GM19351 (cell line): ENCODE measurements at regions not wholly inside any gene's neighbourhood (a gene's known extent, or its start where the extent isn't known, plus 50 kb on each side); places are given as distances from the start of the nearest gene placed in this dataset.
A peak's percentile ranks its signal among the peaks of the same experiment; 100 is the strongest.
"Not testable (repeated sequence)": the region's sequence is repeated elsewhere in the genome, so short reads cannot be mapped to it uniquely, and the experiment has no call there.

Source experiments
- ATAC-seq: cut with Tn5 transposase; IDR thresholded peaks from one replicate; pipeline ENCODE4 v1.9.1; 2021; ENCODE audit warnings: mild to moderate bottlenecking, moderate library complexity; ENCODE audit not compliant: unreplicated experiment

- ATAC-seq: no peak
Measured at GRCh38 chr6:97876711-97877110, 593.7 kb upstream of the MMS22L start.

GRCh38 chr6:97882755-97883154, 599.7 kb upstream of the MMS22L start:
- ATAC-seq: no peak

GRCh38 chr6:97885325-97885724, 602.3 kb upstream of the MMS22L start:
- no peak for ATAC-seq

DNA sequence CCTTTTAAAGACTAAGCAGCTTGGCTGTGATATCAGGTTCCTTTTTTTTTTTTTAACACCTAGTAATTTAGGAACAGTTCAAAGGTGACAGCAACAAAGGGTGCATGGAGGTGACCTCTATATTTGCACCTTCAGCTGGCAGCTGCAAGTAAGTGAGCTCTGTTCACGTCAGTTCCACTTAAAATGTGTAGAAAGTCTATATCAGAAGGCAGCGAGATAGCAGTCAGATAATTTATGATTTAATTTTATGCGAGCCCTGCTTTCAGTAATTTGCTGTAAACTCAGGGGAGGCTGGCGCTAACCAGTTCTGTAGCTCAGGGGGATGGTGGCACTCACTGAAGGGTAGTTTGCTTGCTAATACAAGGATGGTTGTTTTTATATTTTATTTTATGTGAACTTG, 602.8 kb upstream of the MMS22L start:
- ATAC-seq: no peak

DNA sequence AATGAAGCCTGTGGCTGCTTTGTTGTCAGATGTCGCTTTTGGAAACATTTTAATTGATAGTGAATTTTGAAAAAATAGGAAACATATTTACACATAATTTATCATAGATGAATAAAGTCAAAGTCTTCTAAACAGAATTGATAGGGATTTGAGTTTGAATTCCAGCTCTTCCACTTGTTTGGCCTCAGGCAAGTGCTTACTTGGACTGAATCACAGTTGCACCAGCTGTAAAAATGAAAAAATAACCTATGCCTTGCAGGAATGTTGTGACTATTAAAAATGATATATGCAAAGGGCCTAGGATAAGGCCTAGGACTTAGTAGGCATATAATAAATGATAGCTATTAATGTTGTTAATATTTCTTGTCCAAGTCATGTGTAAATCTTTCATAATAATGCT, 618.5 kb upstream of the MMS22L start:
- no peak for ATAC-seq

DNA sequence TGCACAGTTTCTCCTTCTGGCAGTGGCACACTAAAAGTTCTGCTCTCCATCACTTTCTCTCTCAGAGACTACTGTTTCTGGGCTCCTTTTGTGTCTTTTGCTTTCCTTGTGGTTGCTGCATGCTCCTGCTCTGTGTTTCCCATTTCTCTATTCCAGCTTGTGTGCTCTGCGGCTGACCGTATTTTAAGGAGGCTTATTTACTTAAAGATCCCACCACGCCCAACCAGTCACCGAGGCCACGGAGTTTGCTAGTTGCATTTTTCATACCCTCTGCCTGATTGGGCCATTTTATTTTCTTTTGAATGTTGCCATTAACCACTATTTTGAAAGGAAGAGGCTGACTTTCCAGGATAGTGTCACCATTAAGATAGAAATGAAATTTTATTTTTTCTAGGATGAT, 626.4 kb upstream of the MMS22L start:
- no peak for ATAC-seq

DNA sequence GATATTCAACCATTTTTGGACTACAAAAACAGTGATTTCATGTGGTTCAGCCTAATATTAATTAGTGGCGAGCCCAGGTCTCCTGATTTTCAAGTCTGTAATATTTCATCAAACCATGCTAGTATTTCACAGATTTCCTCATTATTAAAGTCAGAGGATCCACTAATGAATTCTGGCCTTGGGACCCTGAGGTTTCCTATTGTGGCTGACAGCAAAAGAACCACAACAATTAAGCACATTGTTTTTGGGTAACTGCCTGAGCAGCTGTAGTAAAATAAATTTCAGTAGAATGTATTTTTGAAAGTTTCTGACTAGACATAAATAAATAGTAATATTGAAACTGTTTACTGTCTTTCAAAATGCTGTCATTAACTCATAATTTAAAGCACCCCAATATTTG, 630.7 kb upstream of the MMS22L start:
- ATAC-seq: no peak

GRCh38 chr6:97914912-97915311, 631.9 kb upstream of the MMS22L start:
- no peak for ATAC-seq

DNA sequence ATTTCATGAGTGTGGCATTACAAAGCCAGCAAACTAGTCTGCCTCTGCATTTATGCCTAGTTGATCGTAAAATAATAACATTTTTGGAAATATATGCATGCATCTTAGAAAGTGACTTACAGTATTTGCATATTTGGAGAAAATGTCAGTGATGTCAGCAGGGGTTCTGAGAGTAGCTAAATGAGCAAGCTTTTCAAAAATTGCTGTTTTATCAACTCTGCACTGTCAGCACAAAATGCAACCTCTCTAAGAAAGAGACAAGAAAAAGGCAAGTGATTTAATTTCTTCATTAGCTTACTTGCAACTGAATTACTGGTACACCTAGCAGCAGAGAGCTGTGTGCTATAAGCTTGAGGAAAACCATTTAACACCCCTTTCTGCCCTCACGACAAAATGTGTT, 632.5 kb upstream of the MMS22L start:
- no peak for ATAC-seq

- no peak for ATAC-seq
Measured at GRCh38 chr6:97917369-97917768, 634.4 kb upstream of the MMS22L start.

DNA sequence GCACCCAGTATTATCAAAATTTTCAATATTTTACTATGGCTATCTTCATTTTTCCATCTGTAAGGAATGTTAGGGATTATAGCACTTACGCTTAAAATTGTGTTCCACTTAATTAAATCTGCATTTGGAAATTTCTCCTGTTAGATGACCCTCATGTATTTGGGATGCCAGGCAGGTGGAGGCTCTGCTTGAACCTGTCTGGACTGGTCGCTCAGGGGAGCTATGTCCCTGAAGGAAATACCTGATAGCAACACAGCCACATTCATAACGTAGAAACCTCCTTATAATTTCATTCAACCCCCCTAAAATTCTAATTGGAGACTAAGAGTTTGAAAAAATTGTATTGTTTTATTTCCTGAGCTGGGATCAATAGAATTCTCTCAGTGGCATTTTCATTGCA, 636.0 kb upstream of the MMS22L start:
- ATAC-seq: no peak

GRCh38 chr6:97919631-97920030, 636.6 kb upstream of the MMS22L start:
- no peak for ATAC-seq

DNA sequence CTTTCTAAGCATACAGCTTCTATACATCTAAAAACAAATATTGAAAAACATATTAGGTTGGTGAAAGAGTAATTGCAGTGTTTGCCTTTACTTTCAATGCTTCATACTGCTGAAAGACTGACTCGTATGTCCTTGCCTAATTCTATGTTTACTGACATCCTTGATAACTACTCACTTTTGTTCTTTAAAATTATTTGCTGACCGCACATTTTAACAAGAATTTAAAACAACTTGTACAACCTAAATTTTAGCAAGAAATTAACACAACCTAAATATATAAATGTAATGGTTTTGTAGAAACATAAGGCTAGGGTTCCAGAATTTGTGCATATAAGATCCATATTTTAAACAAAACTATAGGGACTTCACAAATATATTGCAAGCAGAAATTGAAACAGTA, 640.2 kb upstream of the MMS22L start:
- no peak for ATAC-seq

GRCh38 chr6:97925504-97925903, 642.5 kb upstream of the MMS22L start:
- no peak for ATAC-seq

GRCh38 chr6:97939440-97940168, 656.6 kb upstream of the MMS22L start:
- no peak for ATAC-seq

DNA sequence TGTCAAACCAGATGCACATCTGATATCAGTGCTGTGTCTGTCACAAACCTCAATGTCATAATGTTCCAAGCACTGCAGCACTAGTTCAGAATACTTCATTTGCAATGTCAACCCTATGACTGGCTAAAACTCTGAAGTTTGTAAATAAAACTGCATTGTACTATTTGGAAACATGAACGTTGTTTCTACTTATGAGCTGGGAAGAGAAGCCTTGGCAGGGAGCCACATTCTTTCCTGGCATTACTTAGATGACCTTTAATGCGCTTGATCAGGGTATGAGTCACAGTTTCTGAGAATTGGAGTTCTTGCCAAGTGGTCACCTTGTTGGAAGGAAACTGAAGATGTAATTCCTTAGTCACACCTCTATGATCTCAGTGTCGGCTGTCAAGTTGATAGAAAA, 664.8 kb upstream of the MMS22L start:
- no peak for ATAC-seq

GRCh38 chr6:97958134-97958533, 675.1 kb upstream of the MMS22L start:
- ATAC-seq: no peak

DNA sequence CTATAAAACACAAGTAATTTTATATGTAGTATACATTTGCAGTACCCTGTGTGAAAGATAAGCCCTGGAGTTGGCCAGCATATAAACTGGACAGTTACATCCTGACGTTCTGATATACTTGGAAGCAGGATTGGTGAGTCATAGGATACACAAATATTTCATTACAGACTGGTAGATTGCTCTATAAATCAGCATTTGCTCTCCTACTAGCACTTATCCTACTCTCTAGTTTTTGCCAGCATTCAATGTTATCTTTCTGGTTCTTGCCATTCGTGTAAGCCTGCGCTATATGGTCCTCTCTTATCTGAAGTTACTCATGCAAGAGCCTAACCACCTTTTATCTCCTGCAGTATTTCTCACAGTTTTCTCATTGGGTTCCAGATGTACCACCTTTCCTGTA, 680.2 kb upstream of the MMS22L start:
- ATAC-seq: no peak

DNA sequence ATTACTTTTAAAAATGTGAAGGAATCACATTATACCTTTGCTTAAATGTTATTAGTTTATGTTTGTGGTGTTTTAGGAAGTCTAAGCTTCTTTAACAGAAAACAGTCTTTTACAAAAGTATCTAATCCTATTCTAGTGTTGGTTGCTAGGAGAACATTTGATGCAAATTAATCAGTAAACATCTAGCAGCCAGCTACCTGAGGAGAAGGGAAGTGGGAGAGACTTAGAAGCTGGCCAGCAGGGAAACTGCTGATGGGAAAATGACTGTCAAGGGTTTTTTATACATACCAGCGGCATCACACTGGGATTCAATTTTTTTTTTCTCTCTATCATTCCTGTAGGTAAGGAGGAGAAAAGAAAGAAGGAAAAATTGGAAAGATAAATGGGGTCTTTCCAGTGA, 686.0 kb upstream of the MMS22L start:
- no peak for ATAC-seq

GRCh38 chr6:97977084-97977483, 694.1 kb upstream of the MMS22L start:
- no peak for ATAC-seq

DNA sequence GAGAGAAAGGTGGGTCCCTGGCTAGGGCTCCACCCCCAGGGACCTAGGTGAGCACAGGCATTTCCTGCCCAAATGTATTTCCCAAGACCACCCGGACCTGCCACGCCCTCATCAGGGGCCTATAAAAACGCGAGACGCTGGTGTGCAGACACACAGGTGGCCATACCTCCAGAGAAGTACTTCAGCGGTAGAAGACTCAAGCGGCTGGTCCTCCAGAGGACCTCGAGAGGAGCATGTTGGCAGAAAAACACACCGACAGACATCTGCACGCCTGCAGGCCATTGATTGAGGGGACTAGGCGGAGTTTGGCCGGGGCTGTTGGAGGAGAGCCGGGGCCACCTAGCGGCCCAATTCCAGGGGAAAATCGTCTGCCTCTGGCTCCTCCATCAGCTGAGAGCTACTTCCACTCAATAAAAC, 695.8 kb upstream of the MMS22L start:
- ATAC-seq: peak; percentile 57

DNA sequence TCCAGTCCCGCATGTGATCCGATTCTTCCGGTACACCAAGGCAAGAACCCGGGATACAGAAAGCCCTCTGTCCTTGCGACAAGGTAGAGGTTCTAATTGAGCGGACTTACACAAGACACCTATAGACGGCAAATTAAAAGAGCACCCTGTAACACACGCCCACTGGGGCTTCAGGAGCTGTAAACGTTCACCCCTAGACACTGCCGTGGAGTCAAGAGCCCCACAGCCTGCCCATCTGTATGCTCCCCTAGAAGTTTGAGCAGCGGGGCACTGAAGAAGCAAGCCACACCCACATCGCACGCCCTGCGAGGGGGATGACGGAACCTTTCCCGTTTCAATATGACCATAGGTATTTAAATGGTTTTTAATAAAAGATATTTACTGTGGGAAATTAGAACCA, 696.3 kb upstream of the MMS22L start:
- ATAC-seq: not testable (repeated sequence)

DNA sequence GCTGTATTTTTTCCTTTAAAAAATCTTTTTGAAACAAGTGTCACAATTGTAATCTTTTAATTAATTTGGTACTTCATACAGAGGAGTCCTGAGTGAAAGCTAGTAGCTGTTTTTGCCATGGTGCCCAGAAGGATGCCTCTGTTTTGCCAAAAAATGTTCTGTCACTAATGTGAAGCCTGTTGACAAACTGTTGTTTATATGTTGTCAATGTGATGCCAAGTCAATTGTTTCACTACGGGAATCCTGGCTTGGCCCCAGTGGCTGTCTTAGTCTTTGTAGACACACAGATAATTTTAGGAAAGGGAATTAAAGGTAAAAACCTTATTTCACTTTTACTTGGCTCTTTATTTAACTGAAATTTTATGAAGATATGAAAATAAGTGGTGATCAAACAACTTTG, 706.4 kb upstream of the MMS22L start:
- ATAC-seq: no peak
